SKM-1 (cell line): ENCODE measurements at regions not wholly inside any gene's neighbourhood (a gene's known extent, or its start where the extent isn't known, plus 50 kb on each side); places are given as distances from the start of the nearest gene placed in this dataset.
"Not testable (repeated sequence)": the region's sequence is repeated elsewhere in the genome, so short reads cannot be mapped to it uniquely, and the experiment has no call there.

Source experiments
- DNase-seq: peaks from one replicate; lab custom pipeline; 2025; ENCODE audit not compliant: unreplicated experiment; lab: John Stamatoyannopoulos, UW

GRCh38 chr14:25699981-25700380 is 650.0 kb upstream of the STXBP6 start:
- no peak for DNase-seq

GRCh38 chr14:25698111-25698510 is 648.2 kb upstream of the STXBP6 start:
- no peak for DNase-seq

GRCh38 chr14:25696176-25696575 is 646.2 kb upstream of the STXBP6 start:
- DNase-seq = no peak

DNA sequence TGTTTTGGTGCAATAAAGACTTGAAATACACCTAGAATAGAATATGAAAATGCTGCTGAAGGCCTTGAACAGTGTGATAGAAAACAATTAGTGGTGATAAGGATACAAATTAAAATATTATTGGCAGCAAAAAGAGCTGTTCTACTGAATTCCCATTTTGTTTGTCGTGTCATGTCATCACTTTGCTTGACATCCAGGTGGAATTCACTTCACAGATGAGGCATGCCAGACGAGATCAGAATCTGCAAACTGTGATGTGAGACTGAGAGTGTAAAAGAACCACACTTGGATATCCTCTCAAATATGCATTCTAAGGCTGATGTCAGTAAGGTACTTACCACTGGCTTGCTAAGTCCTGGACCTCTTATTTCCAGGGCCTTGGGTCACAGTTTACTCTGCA is 635.1 kb upstream of the STXBP6 start:
- DNase-seq = no peak

GRCh38 chr14:25680934-25681333 is 631.0 kb upstream of the STXBP6 start:
- DNase-seq = no peak

DNA sequence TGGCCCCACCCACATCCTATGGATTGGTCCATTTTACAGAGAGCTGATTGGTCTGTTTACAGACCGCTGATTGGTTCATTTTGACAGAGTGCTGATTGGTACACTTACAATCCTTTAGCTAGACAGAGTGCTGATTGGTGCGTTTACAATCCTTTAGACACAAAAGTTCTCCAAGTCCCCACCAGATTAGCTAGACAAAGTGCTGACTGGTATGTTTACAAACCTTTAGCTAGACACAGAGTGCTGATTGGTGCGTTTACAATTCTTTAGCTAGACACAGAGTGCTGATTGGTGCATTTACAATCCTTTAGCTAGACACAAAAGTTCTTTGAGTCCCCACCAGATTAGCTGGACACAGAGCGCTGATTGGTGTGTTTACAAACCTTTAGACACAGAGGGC is 630.6 kb upstream of the STXBP6 start:
- not testable (repeated sequence) for DNase-seq

DNA sequence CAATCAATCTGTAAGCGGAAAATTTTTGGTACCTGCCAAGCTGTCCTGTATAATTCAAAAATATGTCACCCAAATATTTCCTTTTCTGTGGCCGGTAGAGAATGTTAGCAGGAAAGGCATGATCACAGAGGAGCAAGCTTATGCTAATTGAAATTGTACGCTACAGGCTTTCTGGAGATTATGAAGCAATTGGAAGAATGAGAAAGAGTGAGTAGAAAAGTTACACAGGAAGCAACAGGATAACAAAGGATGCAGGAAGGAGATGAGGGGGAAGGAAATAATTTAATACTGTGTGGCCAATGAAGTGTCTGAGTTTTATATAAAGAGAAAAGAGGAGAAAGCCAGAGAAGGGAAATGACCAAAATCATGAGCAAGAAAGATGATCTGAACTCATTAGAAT is 627.2 kb upstream of the STXBP6 start:
- no peak for DNase-seq

DNA sequence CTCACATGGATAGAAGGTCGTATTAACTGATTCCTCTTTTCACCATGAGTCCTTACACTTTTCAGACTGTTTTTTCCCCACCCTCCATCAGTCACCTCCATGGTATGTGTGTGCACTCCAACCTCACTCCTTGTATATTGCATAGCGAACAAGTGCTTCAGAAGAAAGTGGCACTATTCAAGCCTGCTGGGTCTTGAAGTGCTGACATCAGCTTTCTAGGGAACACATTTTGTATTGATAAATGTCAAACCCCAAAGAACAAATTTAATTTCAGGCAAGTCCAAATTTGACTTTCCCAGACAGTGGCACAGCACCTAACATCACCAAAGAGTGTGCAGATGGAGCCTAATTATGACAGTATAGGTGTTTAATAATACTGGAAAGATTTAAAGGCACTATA is 617.4 kb upstream of the STXBP6 start:
- no peak for DNase-seq

GRCh38 chr14:25666877-25667276 is 616.9 kb upstream of the STXBP6 start:
- DNase-seq = no peak

GRCh38 chr14:25658988-25659387 is 609.0 kb upstream of the STXBP6 start:
- DNase-seq = no peak

- no peak for DNase-seq
Observed at GRCh38 chr14:25630447-25630846, 580.5 kb upstream of the STXBP6 start.

DNA sequence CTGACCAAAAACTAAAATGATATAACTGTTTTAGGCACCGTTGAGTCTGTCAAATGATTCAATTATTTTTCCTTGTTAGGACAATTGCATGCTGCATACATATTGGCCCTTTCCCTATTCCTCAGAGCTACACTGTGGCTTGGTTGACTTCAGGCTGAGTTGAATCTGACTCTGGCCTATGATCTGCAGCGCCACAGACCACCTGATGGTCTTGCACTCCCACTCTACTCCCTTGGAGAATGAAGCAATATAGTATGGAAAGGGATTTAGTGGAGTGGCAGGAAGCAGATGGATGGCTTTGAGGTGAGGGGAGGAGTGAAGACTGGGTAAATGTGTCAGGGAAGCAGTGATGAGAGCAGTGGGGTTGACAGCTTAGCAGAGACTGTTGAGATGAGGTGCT is 579.0 kb upstream of the STXBP6 start:
- DNase-seq = no peak

DNA sequence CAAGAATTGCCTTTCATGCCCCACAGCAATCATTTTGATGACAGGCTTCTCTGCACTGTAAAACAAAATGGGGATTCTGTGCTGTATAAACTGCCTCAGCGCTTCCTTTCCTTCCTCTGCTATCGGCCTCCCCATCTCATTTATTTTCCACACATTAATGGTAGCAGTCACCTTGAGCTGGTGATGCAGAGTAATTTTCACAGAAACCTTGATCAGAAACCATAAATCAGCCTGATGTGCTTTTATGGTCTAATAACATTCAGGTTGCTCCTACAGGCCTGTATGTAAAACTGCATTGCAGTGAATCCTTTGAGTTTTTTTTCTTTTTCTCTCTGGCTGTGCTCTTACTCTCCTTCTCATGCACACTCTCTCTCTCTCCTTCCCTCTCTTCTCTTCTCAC is 578.4 kb upstream of the STXBP6 start:
- DNase-seq = no peak

GRCh38 chr14:25626986-25627385 is 577.0 kb upstream of the STXBP6 start:
- DNase-seq = no peak

DNA sequence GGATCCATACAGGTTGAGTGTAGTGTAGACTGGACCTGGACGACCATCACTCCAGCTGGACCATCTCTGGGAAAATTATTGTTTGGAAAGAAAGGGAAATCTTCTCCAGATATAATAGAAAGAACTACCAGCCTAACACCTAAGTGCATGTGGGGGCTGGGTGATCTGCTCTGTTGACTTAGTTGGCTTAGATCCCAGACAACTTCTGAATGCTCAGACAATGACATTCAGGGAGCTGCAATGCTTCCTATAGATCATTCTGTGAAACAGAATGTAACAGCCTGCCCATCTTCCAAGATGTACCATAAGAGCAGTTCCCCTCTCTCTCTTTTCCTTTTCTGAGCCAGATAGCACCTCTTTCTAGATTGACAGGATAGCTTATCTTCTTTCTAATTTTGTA is 572.8 kb upstream of the STXBP6 start:
- DNase-seq = no peak

GRCh38 chr14:25620515-25620914 is 570.6 kb upstream of the STXBP6 start:
- DNase-seq = no peak

DNA sequence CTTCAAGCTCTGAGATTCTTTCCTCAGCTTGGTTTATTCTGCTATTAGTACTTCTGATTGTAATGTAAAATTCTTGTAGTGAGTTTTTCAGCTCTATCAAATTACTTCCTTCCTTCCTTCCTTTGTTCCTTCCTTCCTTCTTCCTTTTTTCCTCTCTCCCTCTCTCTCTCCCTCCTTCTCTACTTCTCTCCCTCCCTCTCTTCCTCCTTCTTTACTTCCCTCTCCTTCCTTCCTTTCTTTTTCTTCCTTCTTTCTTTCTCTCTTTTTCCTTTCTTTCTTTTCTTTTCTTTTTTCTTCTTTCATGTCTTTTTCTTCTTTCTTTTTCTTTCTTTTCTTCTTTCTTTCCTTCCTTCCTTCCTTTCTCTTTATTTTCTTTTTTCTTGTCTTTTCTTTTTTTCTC is 565.2 kb upstream of the STXBP6 start:
- DNase-seq = no peak

GRCh38 chr14:25607192-25607591 is 557.2 kb upstream of the STXBP6 start:
- no peak for DNase-seq

DNA sequence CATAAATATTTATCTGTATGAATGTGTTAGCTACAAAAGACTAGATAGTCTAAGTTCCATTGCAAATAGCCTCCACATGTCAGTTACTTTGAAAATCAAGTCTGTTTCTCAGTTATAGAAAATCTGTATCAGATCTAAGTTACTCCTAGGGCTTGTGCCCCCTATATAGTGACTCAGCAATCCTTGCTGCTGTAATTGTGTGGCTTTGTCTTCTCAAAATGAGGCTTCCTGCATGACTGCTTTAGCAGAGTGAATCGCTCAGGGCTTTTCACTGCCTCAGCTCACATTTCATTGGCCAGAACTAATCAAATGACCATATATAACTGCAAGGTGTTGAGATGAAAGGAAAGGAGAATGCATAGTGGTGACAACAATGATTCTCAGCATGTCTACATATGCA is 552.2 kb upstream of the STXBP6 start:
- no peak for DNase-seq

DNA sequence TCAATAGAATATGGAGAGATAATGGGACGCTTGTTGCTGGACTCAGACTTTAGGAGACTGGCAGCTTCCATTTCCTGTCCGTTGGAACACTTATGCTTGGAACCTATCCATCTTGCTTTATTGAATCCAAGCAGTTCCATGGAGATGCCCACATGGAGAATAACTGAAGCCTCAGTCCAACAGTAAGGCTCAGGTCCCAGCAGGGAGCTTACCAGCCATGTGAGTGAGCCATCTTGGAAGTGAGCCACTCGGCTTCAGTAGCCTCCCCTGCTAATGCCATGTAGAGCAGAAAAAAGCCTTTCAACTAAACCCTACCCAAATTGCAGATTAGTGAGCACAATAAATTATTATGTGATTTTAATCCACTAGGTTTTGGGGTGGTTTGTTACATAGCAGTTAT is 538.8 kb upstream of the STXBP6 start:
- no peak for DNase-seq

GRCh38 chr14:25574628-25575325 is 524.8 kb upstream of the STXBP6 start:
- DNase-seq = no peak

GRCh38 chr14:25570483-25570882 is 520.5 kb upstream of the STXBP6 start:
- DNase-seq = no peak

GRCh38 chr14:25557466-25557865 is 507.5 kb upstream of the STXBP6 start:
- DNase-seq = no peak
